GM06990 (cell line): ENCODE measurements at regions not wholly inside any gene's neighbourhood (a gene's known extent, or its start where the extent isn't known, plus 50 kb on each side); places are given as distances from the start of the nearest gene placed in this dataset.

ENCODE experiments used
- DNase-seq: peaks from one replicate; pipeline ENCODE4 v3.0.0-alpha.2; 2011; ENCODE audit not compliant: insufficient read length; ENCODE audit errors: extremely low read depth
- H3K27me3 ChIP-seq: replicated peaks from 2 replicates; pipeline ENCODE4 v1.6.0; 2011; ENCODE audit warnings: low read length; ENCODE audit not compliant: control insufficient read depth, insufficient read depth
- H3K36me3 ChIP-seq: 2 replicates; pipeline ENCODE4 v1.5.1; 2011; ENCODE audit warnings: low read length; ENCODE audit not compliant: control insufficient read depth, insufficient read depth
- H3K4me3 ChIP-seq: replicated peaks from 2 replicates; pipeline ENCODE4 v1.5.1; 2011; ENCODE audit warnings: low read depth, mild to moderate bottlenecking, control low read depth, low read length
- CTCF ChIP-seq: IDR thresholded peaks from 2 replicates; pipeline ENCODE4 v1.5.1; 2011; ENCODE audit warnings: low read length, control low read depth, mild to moderate bottlenecking, inconsistent platforms; ENCODE audit not compliant: insufficient read depth, poor library complexity, severe bottlenecking

- no peak overlapping the region for H3K4me3 ChIP-seq
- H3K27me3 ChIP-seq = no peaks in the 10 kb centered on the region
- no peak for DNase-seq
- no peaks in the 10 kb centered on the region for H3K36me3 ChIP-seq
- TF ChIP-seq CTCF = no peak
These were observed 81.1 kb upstream of the LHX1 start for GRCh38 chr17:36856222-36856621.

GRCh38 chr17:36856903-36857381 is 80.3 kb upstream of the LHX1 start:
- no peaks in the 10 kb centered on the region for H3K36me3 ChIP-seq
- H3K4me3 ChIP-seq = no peak overlapping the region
- TF ChIP-seq CTCF = no peak
- no peaks in the 10 kb centered on the region for H3K27me3 ChIP-seq
- no peak for DNase-seq

GRCh38 chr17:36857698-36858097 is 79.6 kb upstream of the LHX1 start:
- Histone ChIP-seq H3K27me3 (no peaks in the 10 kb centered on the region), H3K4me3 (no peak overlapping the region), H3K36me3 (no peaks in the 10 kb centered on the region)
- TF ChIP-seq CTCF = no peak
- DNase-seq = no peak

- Histone ChIP-seq H3K27me3 (no peaks in the 10 kb centered on the region; the same call in 1 of the 2 replicates), H3K4me3 (no peak overlapping the region), H3K36me3 (no peaks in the 10 kb centered on the region)
- no peak for TF ChIP-seq CTCF
- DNase-seq = no peak
These were observed 78.9 kb upstream of the LHX1 start for GRCh38 chr17:36858119-36859002.

- no peak overlapping the region for H3K4me3 ChIP-seq
- no peaks in the 10 kb centered on the region for H3K36me3 ChIP-seq
- no peaks in the 10 kb centered on the region; the same call in 1 of the 2 replicates for H3K27me3 ChIP-seq
- no peak for TF ChIP-seq CTCF
- no peak for DNase-seq
These were observed 78.3 kb upstream of the LHX1 start for GRCh38 chr17:36859003-36859300.

GRCh38 chr17:36859706-36860105 is 77.6 kb upstream of the LHX1 start:
- no peak for TF ChIP-seq CTCF
- no peaks in the 10 kb centered on the region for H3K36me3 ChIP-seq
- DNase-seq = no peak
- H3K27me3 ChIP-seq = no peaks in the 10 kb centered on the region; the same call in 1 of the 2 replicates
- H3K4me3 ChIP-seq = no peak overlapping the region
